Choroid plexus epithelial cell (primary cell): ENCODE measurements at regions not wholly inside any gene's neighbourhood (a gene's known extent, or its start where the extent isn't known, plus 50 kb on each side); places are given as distances from the start of the nearest gene placed in this dataset.
A peak's percentile ranks its signal among the peaks of the same experiment; 100 is the strongest.

Experiments used
- DNase-seq: peaks from one replicate; pipeline ENCODE4 v3.0.0-alpha.2; 2010; ENCODE audit warnings: low read depth
- H3K4me3 ChIP-seq: 2 replicates; pipeline ENCODE4 v1.5.1; 2011; ENCODE audit warnings: low read depth, mild to moderate bottlenecking, control low read depth, low read length, moderate library complexity
- TF ChIP-seq, protein P1 (sequence below): conservative IDR thresholded peaks from 2 replicates; pipeline ENCODE4 v1.5.1; 2011; ENCODE audit warnings: low read depth, mild to moderate bottlenecking, control low read depth, inconsistent platforms, low read length, moderate library complexity

DNA sequence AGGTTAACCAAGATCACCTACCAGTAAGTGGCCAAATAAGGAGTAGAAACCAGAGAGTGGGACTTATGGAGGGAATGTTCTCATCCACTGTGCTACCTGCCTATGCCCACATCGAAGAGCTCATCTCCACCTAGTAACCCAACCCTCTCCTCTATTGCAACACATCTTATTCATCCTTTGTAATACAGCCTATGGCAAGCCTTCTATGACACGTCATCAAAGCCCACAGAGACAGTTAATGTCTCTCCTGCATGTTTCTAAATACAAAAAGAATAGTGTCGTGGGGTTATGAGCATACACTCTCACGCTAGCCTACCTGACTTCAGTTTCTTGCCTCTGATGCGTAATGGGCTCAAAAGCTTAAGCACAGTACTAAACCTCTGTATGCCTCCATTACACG lies 1158.1 kb upstream of the TENM4 start:
- no peak for DNase-seq
- no peak overlapping the region for H3K4me3 ChIP-seq
- TF ChIP-seq, protein P1, sequence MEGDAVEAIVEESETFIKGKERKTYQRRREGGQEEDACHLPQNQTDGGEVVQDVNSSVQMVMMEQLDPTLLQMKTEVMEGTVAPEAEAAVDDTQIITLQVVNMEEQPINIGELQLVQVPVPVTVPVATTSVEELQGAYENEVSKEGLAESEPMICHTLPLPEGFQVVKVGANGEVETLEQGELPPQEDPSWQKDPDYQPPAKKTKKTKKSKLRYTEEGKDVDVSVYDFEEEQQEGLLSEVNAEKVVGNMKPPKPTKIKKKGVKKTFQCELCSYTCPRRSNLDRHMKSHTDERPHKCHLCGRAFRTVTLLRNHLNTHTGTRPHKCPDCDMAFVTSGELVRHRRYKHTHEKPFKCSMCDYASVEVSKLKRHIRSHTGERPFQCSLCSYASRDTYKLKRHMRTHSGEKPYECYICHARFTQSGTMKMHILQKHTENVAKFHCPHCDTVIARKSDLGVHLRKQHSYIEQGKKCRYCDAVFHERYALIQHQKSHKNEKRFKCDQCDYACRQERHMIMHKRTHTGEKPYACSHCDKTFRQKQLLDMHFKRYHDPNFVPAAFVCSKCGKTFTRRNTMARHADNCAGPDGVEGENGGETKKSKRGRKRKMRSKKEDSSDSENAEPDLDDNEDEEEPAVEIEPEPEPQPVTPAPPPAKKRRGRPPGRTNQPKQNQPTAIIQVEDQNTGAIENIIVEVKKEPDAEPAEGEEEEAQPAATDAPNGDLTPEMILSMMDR = no peak

DNA sequence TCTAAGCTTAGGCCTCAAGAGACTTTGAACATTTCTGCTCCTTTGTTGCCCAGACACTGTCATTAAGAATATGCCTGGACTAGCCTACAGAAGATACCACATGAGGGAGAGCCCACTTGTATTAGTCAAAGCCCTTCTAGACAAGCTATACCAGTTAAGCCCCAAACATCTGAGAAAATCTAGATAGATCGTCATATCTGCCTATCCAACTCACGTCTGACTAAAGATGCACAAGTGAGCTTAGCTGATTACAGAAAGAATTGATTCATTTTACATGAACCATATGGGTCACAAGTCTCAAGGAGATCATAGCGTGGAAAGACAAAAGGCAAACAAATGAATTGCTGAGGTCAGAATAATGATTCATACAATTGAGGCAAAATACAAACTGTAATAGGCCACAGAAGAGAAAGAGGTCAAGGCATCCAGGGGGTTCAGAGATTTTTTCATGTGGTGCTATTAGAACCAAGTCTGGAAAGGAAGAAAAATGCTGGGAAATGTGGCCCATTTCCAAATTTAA lies 1155.5 kb upstream of the TENM4 start:
- H3K4me3 ChIP-seq = no peak overlapping the region
- DNase-seq = peak; percentile 37
- TF ChIP-seq, protein P1 = no peak

DNA sequence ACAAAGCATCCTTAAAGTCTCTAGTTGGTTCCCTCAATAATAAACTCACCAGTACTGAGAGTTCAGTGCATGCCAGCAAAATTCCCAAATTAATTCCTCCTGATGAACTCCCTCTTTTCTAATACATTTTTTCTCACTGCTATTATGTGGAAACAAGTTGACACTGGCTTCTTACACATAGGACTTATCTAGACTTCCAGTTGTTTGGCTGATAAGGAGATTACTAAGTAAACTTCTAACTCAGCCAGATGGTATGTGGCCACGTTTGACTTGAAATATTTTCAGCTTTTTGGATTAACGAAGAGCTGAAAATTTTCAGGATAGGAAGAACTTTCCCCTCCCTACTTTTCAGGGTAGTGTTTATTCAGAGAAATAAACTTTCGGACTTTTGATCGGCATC lies 1154.2 kb upstream of the TENM4 start:
- TF ChIP-seq, protein P1 = no peak
- H3K4me3 ChIP-seq = no peak overlapping the region
- DNase-seq = peak; percentile 79

DNA sequence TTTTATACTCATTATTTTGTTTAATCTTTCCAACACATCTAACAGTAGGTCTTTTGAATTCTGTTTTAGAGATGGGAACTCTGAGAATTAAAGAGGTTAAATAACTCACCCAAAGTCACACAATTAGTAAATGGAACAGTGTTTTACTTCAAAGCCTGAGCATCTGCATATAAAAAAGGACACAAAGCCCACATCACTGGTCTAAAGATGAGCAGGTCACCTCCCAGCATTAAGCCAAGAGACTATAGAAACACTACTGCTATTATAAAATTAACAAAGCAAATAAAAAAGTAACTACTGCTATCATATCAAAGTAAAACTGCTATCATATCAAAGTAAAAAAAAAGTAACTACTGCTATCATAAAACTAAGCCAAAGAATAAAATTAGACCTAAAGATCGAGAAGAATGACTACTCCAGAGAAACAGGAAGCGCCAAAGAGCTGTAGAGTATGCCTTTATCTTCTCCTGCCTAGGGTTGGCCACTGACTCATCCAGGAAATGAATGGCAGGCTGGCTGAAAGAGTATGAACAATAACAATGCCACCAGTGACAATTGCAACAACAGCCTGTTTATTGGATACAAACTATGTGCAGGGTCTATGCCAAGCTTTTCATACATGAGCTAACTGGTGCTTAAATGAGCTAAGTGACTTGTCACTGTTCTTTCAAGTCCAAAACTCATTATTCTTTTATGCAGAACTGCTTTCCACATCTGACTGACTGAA lies 1153.0 kb upstream of the TENM4 start:
- TF ChIP-seq, protein P1 = no peak
- DNase-seq = peak; percentile 64
- no peak overlapping the region for H3K4me3 ChIP-seq

DNA sequence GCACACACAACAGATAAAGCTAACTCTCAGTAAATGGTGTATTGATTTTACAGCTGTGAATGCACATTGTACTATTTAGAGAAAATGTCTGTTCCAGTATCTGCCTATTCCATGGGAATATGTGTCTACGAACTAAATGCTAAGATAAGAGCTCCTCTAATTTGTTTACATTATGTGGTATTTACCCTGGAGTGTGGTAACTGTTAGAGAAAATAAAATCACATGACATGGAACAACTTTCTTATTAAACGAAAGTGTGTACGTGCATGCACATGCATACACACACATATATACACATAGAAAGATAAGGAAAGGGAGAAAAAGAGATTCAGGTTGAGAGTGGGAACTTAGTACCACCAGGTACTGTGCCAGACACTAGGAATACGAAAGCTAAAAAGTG lies 1151.7 kb upstream of the TENM4 start:
- no peak for DNase-seq
- H3K4me3 ChIP-seq = no peak overlapping the region
- TF ChIP-seq, protein P1 = no peak

DNA sequence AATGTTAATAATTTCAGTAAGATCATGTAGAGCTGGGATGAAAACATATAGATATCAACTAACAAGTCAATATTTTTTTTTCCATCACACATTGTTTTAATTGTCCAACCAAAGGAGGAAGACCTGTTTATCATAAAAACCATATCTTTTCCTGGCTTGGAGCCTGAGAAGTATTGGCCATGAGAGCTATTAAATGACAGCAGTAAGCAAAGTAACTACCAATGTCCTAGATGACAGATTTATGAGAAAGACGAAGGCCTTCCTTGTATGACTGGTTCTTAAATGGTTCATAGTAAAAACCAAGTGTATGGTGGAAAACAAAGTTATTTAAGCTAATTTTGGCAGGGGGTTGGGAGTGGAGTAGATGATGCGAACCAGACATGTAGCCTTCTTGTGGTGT lies 1147.1 kb upstream of the TENM4 start:
- no peak overlapping the region for H3K4me3 ChIP-seq
- DNase-seq = no peak
- TF ChIP-seq, protein P1 = no peak

DNA sequence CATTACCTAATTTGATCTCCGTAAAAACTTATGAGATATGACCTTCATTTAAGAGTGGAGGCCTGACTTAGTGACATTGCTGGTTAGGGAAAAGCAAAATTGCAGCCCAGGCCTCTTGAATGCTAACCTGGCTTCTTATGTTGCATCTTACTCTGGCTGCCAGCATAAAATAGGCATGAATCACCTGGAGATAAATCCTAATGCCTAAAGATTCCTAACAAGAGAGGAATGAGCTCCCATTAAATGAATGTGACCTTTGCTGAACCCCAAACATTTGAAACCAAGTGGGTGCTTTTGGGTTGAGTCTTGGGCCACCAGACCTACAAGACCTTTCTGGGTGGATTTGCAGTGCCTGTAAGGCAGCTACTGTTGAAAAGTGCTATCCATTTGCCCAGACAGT lies 1145.6 kb upstream of the TENM4 start:
- H3K4me3 ChIP-seq = no peak overlapping the region
- TF ChIP-seq, protein P1 = no peak
- no peak for DNase-seq
